Heart left ventricle (tissue), 16 donors: ENCODE measurements at regions not wholly inside any gene's neighbourhood (a gene's known extent, or its start where the extent isn't known, plus 50 kb on each side); places are given as distances from the start of the nearest gene placed in this dataset.
A peak's percentile ranks its signal among the peaks of the same experiment; 100 is the strongest.

Experiments
- ATAC-seq, 4 donors: fragments of 200-7000 bp; cut with Tn5 transposase; one replicate each; pipeline ENCODE4 v1.9.1; 2020 to 2022; ENCODE audit warnings: moderate library complexity in 4 of 4, mild to moderate bottlenecking in 3 of 4, moderate number of reproducible peaks in 1 of 4
- DNase-seq, 5 donors: peaks; one replicate each; pipeline ENCODE4 v3.0.0-alpha.2; 2020
- H3K27ac ChIP-seq, 12 donors: fragments of 200-600 bp; sonication (generic) in 4 of 12; one replicate each; pipeline versions ENCODE4 v1.5.0 to v1.8.0; 2016 to 2022; ENCODE audit warnings: mild to moderate bottlenecking in 2 of 12
- H3K27me3 ChIP-seq, 9 donors: fragments of 200-600 bp; sonication (generic) in 2 of 9; one replicate each; pipeline versions ENCODE4 v1.5.1 to v1.8.0; 2016 to 2022; ENCODE audit warnings: mild to moderate bottlenecking in 3 of 9
- H3K36me3 ChIP-seq, 9 donors: fragments of 200-600 bp; sonication (generic) in 2 of 9; one replicate each; pipeline versions ENCODE4 v1.5.0 to v1.8.0; 2018 to 2022; ENCODE audit warnings: mild to moderate bottlenecking in 2 of 9
- H3K4me1 ChIP-seq, 12 donors: fragments of 200-600 bp; sonication (generic) in 4 of 12; one replicate each; pipeline versions ENCODE4 v1.5.0 to v1.8.0; 2016 to 2022; ENCODE audit warnings: mild to moderate bottlenecking in 3 of 12
- H3K4me3 ChIP-seq, 12 donors: fragments of 200-600 bp; sonication (generic) in 4 of 12; one replicate each; pipeline versions ENCODE4 v1.5.0 to v1.8.0; 2017 to 2022; ENCODE audit warnings: mild to moderate bottlenecking in 9 of 12, moderate library complexity in 4 of 12
- H3K9me3 ChIP-seq, 12 donors: fragments of 200-600 bp; sonication (generic) in 4 of 12; one replicate each; pipeline versions ENCODE4 v1.5.0 to v1.8.0; 2016 to 2022; ENCODE audit warnings: mild to moderate bottlenecking in 1 of 12
- POLR2A ChIP-seq, 2 donors: fragments of 450-650 bp; IDR thresholded peaks; one replicate each; pipeline ENCODE4 v1.6.1; 2017; ENCODE audit warnings: antibody characterized with exemption in 2 of 2, mild to moderate bottlenecking in 2 of 2, moderate library complexity in 2 of 2
- WGBS, 4 donors: extraction: QIAGEN DNeasy Blood & Tissue Kit in 2 of 4; methylation state at CpG; one replicate each; pipeline versions ENCODE4 v1.1.5 to v1.1.7; 2013 to 2018; 5-methylcytosine and 5-hydroxymethylcytosine counted together
- intact Hi-C, 10 donors: fragments of 100-400 bp; cut with DNase I; formaldehyde crosslinking; loops; one replicate each; pipeline versions ENCODE4 v1.11.1 to v1.14.2; 2022
- TF ChIP-seq, protein P1 (sequence below), 12 donors: fragments of 200-600 bp; sonication (generic) in 4 of 12; IDR thresholded peaks; one replicate each; pipeline versions ENCODE4 v1.5.0 to v1.8.0; 2018 to 2022; ENCODE audit warnings: antibody characterized with exemption in 12 of 12, mild to moderate bottlenecking in 5 of 12
- donor health status: ischemic (EF 13 %, LVEDD 7.1; RV severe dilation, severe dysfunction).
- donor health status: healthy with polysubstance abuse.
- donor health status: DM: no; HTN: yes; CAD: no.
- donor health status: DM: no; HTN: no; CAD: no.
- donor health status: ischemic (EF 25% LVEDD 6.9; RV normal size, moderate dysfunction).
- donor health status: ischemic (EF 25% LVEDD 5.7; RV mildly dilated, moderate dysfunction).
- donor health status: healthy.
- donor health status: DM: yes; HTN: yes; CAD: no.
- donor health status: ischemic (EF 35%, LVEDD 5.7; RV mildly dilated, moderate dysfunction).
- donor health status: nonischemic (EF 11% LVEDD 7.7; RV severe dilation, severe dysfunction).
- donor health status: DM: yes; HTN: yes; CAD: no.
- donor health status: PGD.
- donor health status: ischemic (EF 29% LVEDD 5.4; RV normal size, mild dysfunction).
- donor health status: nonischemic (EF 23%, LVEDD 6.1; RV moderate dilation, normal function).

DNA sequence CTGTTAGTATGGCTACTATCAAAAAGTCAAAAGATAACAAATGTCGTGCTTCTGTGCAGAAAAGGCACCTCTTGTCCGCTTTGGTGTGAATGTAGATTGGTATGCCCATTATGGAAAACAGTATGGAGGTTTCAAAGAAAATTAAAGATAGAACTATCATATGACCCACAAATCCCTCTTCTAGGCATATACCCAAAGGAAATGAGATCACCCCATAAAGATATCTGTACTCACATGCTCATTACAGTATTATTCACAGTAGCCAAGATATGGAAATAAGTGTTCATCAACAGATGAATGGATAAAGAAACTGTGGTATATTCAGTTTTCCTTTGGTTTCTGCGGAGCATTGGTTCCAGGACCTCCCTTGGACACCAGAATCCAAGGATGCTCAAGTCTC is 180.5 kb upstream of the PPP1R3A start:
- no peak for TF ChIP-seq POLR2A (IDR thresholded peaks at IDR 0.05)
- TF ChIP-seq, protein P1, sequence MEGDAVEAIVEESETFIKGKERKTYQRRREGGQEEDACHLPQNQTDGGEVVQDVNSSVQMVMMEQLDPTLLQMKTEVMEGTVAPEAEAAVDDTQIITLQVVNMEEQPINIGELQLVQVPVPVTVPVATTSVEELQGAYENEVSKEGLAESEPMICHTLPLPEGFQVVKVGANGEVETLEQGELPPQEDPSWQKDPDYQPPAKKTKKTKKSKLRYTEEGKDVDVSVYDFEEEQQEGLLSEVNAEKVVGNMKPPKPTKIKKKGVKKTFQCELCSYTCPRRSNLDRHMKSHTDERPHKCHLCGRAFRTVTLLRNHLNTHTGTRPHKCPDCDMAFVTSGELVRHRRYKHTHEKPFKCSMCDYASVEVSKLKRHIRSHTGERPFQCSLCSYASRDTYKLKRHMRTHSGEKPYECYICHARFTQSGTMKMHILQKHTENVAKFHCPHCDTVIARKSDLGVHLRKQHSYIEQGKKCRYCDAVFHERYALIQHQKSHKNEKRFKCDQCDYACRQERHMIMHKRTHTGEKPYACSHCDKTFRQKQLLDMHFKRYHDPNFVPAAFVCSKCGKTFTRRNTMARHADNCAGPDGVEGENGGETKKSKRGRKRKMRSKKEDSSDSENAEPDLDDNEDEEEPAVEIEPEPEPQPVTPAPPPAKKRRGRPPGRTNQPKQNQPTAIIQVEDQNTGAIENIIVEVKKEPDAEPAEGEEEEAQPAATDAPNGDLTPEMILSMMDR (IDR thresholded peaks at IDR 0.05): no peak
- H3K36me3 ChIP-seq: no peaks in the 10 kb centered on the region
- ATAC-seq (no peak), DNase-seq (no peak)
- intact Hi-C loops: loop anchor here in 1 of 10 donors (10.0 kb wide), 1 partner anchor 435 kb away; no protein-coding TSS in a partner anchor
- H3K4me3 ChIP-seq: no peak overlapping the region
- H3K27me3 ChIP-seq: peaks cover 0 to 7% (median 0%) of the 10 kb centered on the region in 9 donors
- 83 to 90% (median 87%) methylated on average over 3 of the region's 3 CpGs for WGBS, 4 donors
- no peak overlapping the region for H3K27ac ChIP-seq
- H3K9me3 ChIP-seq: peaks cover 0 to 11% (median 0%) of the 10 kb centered on the region in 12 donors
- peaks cover 0 to 6% (median 0%) of the 10 kb centered on the region in 12 donors for H3K4me1 ChIP-seq

DNA sequence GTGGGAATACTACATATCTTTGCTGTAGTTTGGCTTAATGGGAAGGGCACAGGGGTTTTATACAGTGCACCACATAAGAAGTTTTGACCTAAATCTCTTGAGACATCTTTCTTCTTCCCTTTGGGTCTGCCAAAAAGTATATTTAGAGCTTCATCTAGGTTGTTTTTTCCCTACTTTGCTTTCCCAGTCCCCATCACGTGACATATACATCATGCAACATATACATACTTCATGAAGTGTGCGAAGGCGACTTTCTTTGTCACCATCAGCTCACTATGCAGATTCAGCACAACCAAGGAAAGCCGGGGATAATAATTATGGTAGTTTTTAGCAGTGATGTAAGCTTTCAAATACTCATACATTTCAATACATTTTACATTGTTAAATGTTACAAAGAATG is 177.1 kb upstream of the PPP1R3A start:
- TF ChIP-seq POLR2A (IDR thresholded peaks at IDR 0.05): no peak
- TF ChIP-seq, protein P1 (IDR thresholded peaks at IDR 0.05): no peak
- DNase-seq (no peak), ATAC-seq (no peak)
- no peak overlapping the region for H3K27ac ChIP-seq
- peaks cover 0 to 22% (median 0%) of the 10 kb centered on the region in 9 donors for H3K27me3 ChIP-seq
- H3K4me3 ChIP-seq: no peak overlapping the region
- H3K36me3 ChIP-seq: no peaks in the 10 kb centered on the region
- H3K9me3 ChIP-seq: peaks cover 0 to 11% (median 0%) of the 10 kb centered on the region in 12 donors
- H3K4me1 ChIP-seq: no peaks in the 10 kb centered on the region
- intact Hi-C loops: loop anchor here in 1 of 10 donors (10.0 kb wide), 1 partner anchor 439 kb away; no protein-coding TSS in a partner anchor
- 84 to 90% (median 88%) methylated on average over 4 of the region's 4 CpGs for WGBS, 4 donors

DNA sequence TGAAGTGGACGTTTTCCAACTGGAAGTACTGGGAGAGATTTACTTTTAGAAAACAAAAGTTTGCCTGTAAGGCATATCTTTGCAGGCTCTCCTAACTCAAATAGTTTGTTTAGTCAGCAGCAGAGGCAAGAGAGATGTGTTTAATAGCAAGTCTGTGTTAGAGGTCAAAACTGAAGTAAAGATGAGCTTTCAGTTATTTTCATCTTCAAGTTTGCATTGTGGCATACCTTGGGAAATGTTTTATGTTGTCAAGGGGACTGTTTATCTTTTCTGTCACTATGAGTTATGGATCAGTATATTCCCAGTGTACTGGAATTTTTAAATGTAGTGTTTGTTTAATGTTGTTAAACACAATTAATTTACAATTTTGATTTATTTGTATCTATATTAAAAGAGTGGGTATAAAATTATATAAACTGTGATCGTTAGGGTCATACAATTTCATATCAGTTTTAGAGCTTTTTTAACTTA is 169.7 kb upstream of the PPP1R3A start:
- H3K27me3 ChIP-seq: peaks cover under 1 to 80% (median 42%) of the 10 kb centered on the region in 9 donors
- H3K9me3 ChIP-seq: no peaks in the 10 kb centered on the region
- no peaks in the 10 kb centered on the region for H3K36me3 ChIP-seq
- 63 to 75% (median 74%) methylated on average over 2 of the region's 2 CpGs for WGBS, 4 donors
- H3K4me3 ChIP-seq: peak overlapping the region in 8 of 12 donors; percentile 4 to 73 (median 62)
- H3K4me1 ChIP-seq: peaks cover 0 to 44% (median 11%) of the 10 kb centered on the region in 12 donors
- intact Hi-C loops: loop anchor here in 7 of 10 donors (10.0 kb wide), 7 partner anchors 316 to 1126 kb away; partner anchors contain the start of gene FOXP2 (in 2 of the 7)
- no peak for TF ChIP-seq POLR2A (IDR thresholded peaks at IDR 0.05)
- TF ChIP-seq, protein P1 (IDR thresholded peaks at IDR 0.05): no peak
- no peak for ATAC-seq
- H3K27ac ChIP-seq: peak overlapping the region in 1 of 12 donors; percentile 92
- DNase-seq: no peak

DNA sequence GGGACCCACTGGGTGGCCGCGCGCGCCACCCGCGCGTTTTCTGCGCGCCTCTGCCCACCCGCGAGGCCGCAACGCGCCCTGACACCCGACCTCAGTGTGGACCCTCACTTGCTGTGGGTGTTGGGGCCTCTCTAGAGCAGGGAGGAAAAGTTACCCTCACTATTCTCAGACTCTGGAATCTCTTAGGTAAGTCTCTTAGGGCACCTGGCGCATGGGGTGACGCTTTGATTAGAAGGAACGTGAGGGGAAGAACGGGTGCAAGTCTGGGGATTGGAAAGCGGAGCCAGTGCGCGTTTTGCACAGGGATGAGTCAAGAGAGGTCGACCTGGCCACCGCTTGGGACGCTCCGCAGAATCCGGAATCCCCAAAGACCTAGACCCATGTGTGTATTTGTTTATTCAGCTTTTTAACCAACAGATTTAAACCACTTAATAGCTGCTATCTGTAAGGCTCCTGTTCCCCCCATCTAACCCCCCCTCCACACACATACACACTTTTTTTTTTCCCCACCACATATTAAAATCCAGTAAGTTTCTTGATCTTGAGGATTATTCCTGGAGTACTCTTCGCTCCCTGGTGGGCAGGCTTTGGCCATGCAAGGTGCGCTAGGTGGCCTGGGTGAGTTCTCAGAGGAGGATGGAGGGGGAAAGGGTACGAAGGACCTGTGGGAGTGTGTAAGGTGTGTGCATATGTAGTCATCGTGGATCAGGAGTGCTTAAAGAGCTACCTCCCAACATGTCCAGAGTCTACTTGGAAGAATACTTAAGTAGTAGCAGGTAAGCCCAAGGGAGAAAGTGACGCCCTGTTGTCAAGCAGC is 169.1 kb upstream of the PPP1R3A start:
- peaks cover 5 to 87% (median 48%) of the 10 kb centered on the region in 9 donors for H3K27me3 ChIP-seq

More for the DNA sequence above, 169.1 kb upstream of the PPP1R3A start:
- Histone ChIP-seq H3K27ac (peak overlapping the region in 1 of 12 donors; percentile 92), H3K4me1 (peaks cover 0 to 51% (median 11%) of the 10 kb centered on the region in 12 donors), H3K4me3 (peak overlapping the region in 11 of 12 donors; percentile 4 to 73 (median 62)), H3K36me3 (no peaks in the 10 kb centered on the region), H3K9me3 (no peaks in the 10 kb centered on the region)
- intact Hi-C loops: loop anchor here in 7 of 10 donors (10.0 kb wide), 7 partner anchors 317 to 1127 kb away; partner anchors contain the start of gene FOXP2 (in 2 of the 7)
- WGBS, 4 donors: 17 to 26% (median 21%) methylated on average over 16 to 32 of the region's 32 CpGs
- ATAC-seq (no peak), DNase-seq (peak in 1 of 5 donors; percentile 37)
- TF ChIP-seq, protein P1 (IDR thresholded peaks at IDR 0.05): no peak
- no peak for TF ChIP-seq POLR2A (IDR thresholded peaks at IDR 0.05)
